ENCODE measurements at regions not wholly inside any gene's neighbourhood (a gene's known extent, or its start where the extent isn't known, plus 50 kb on each side); places are given as distances from the start of the nearest gene placed in this dataset.
A peak's percentile ranks its signal among the peaks of the same experiment; 100 is the strongest.

- DNase-seq (ENCODE audit: low read depth) = no peak
Measured at GRCh38 chr6:98560841-98561240, 273.5 kb upstream of the POU3F2 start.

GRCh38 chr6:98566126-98566525, 268.2 kb upstream of the POU3F2 start:
- no peak overlapping the region for H3K4me3 ChIP-seq (ENCODE audit: low read length)
- H3K9ac ChIP-seq (ENCODE audit: low read length) = no peak overlapping the region
- H3K9me3 ChIP-seq (ENCODE audit: control insufficient read depth, low read length) = no peaks in the 10 kb centered on the region
- no peaks in the 10 kb centered on the region for H3K27me3 ChIP-seq (replicated peaks; ENCODE audit: control insufficient read depth, insufficient read depth, low read length)
- DNase-seq (ENCODE audit: low read depth) = no peak
- H3K36me3 ChIP-seq (ENCODE audit: control insufficient read depth, insufficient read depth, low read length, severe bottlenecking) = no peaks in the 10 kb centered on the region
- no peaks in the 10 kb centered on the region for H3K4me1 ChIP-seq (ENCODE audit: control insufficient read depth, insufficient read depth, low read length)

More at GRCh38 chr6:98560841-98561240, 273.5 kb upstream of the POU3F2 start:
- H3K9ac ChIP-seq (ENCODE audit: low read length) = no peak overlapping the region
- H3K36me3 ChIP-seq (ENCODE audit: control insufficient read depth, insufficient read depth, low read length, severe bottlenecking) = no peaks in the 10 kb centered on the region
- no peaks in the 10 kb centered on the region for H3K9me3 ChIP-seq (ENCODE audit: control insufficient read depth, low read length)
- H3K4me1 ChIP-seq (ENCODE audit: control insufficient read depth, insufficient read depth, low read length) = no peaks in the 10 kb centered on the region
- H3K27me3 ChIP-seq (replicated peaks; ENCODE audit: control insufficient read depth, insufficient read depth, low read length) = no peaks in the 10 kb centered on the region
- H3K4me3 ChIP-seq (ENCODE audit: low read length) = no peak overlapping the region

- DNase-seq (ENCODE audit: low read depth) = no peak
- H3K27me3 ChIP-seq (replicated peaks; ENCODE audit: control insufficient read depth, insufficient read depth, low read length) = no peaks in the 10 kb centered on the region
- no peaks in the 10 kb centered on the region for H3K36me3 ChIP-seq (ENCODE audit: control insufficient read depth, insufficient read depth, low read length, severe bottlenecking)
- no peak overlapping the region for H3K9ac ChIP-seq (ENCODE audit: low read length)
- no peaks in the 10 kb centered on the region for H3K9me3 ChIP-seq (ENCODE audit: control insufficient read depth, low read length)
- H3K4me3 ChIP-seq (ENCODE audit: low read length) = no peak overlapping the region
- no peaks in the 10 kb centered on the region for H3K4me1 ChIP-seq (ENCODE audit: control insufficient read depth, insufficient read depth, low read length)
Measured at GRCh38 chr6:98572579-98572978, 261.8 kb upstream of the POU3F2 start.

GRCh38 chr6:98574984-98575383, 259.4 kb upstream of the POU3F2 start:
- no peaks in the 10 kb centered on the region for H3K27me3 ChIP-seq (replicated peaks; ENCODE audit: control insufficient read depth, insufficient read depth, low read length)
- no peak overlapping the region for H3K9ac ChIP-seq (ENCODE audit: low read length)
- H3K36me3 ChIP-seq (ENCODE audit: control insufficient read depth, insufficient read depth, low read length, severe bottlenecking) = no peaks in the 10 kb centered on the region
- H3K9me3 ChIP-seq (ENCODE audit: control insufficient read depth, low read length) = no peaks in the 10 kb centered on the region
- no peak for DNase-seq (ENCODE audit: low read depth)
- peaks cover 4% of the 10 kb centered on the region for H3K4me1 ChIP-seq (ENCODE audit: control insufficient read depth, insufficient read depth, low read length)
- no peak overlapping the region for H3K4me3 ChIP-seq (ENCODE audit: low read length)

GRCh38 chr6:98576791-98577190, 257.6 kb upstream of the POU3F2 start:
- Histone ChIP-seq H3K27me3 (replicated peaks; ENCODE audit: control insufficient read depth, insufficient read depth, low read length) (no peaks in the 10 kb centered on the region), H3K9ac (ENCODE audit: low read length) (no peak overlapping the region), H3K36me3 (ENCODE audit: control insufficient read depth, insufficient read depth, low read length, severe bottlenecking) (no peaks in the 10 kb centered on the region), H3K9me3 (ENCODE audit: control insufficient read depth, low read length) (no peaks in the 10 kb centered on the region), H3K4me1 (ENCODE audit: control insufficient read depth, insufficient read depth, low read length) (peaks cover 4% of the 10 kb centered on the region), H3K4me3 (ENCODE audit: low read length) (no peak overlapping the region)
- DNase-seq (ENCODE audit: low read depth) = no peak

- DNase-seq (ENCODE audit: low read depth) = no peak
- H3K27me3 ChIP-seq (replicated peaks; ENCODE audit: control insufficient read depth, insufficient read depth, low read length) = no peaks in the 10 kb centered on the region
- peaks cover 4% of the 10 kb centered on the region for H3K4me1 ChIP-seq (ENCODE audit: control insufficient read depth, insufficient read depth, low read length)
- H3K9me3 ChIP-seq (ENCODE audit: control insufficient read depth, low read length) = no peaks in the 10 kb centered on the region
- H3K36me3 ChIP-seq (ENCODE audit: control insufficient read depth, insufficient read depth, low read length, severe bottlenecking) = no peaks in the 10 kb centered on the region
- H3K4me3 ChIP-seq (ENCODE audit: low read length) = no peak overlapping the region
- H3K9ac ChIP-seq (ENCODE audit: low read length) = no peak overlapping the region
Measured at GRCh38 chr6:98578016-98578415, 256.4 kb upstream of the POU3F2 start.

GRCh38 chr6:98579079-98579478, 255.3 kb upstream of the POU3F2 start:
- Histone ChIP-seq H3K9me3 (ENCODE audit: control insufficient read depth, low read length) (no peaks in the 10 kb centered on the region), H3K27me3 (replicated peaks; ENCODE audit: control insufficient read depth, insufficient read depth, low read length) (no peaks in the 10 kb centered on the region)

GRCh38 chr6:98579941-98580340, 254.4 kb upstream of the POU3F2 start:
- no peaks in the 10 kb centered on the region for H3K27me3 ChIP-seq (replicated peaks; ENCODE audit: control insufficient read depth, insufficient read depth, low read length)
- peak; percentile 1 for DNase-seq (ENCODE audit: low read depth)
- H3K9ac ChIP-seq (ENCODE audit: low read length) = no peak overlapping the region
- no peak overlapping the region for H3K4me3 ChIP-seq (ENCODE audit: low read length)
- H3K9me3 ChIP-seq (ENCODE audit: control insufficient read depth, low read length) = no peaks in the 10 kb centered on the region
- peaks cover 4% of the 10 kb centered on the region for H3K4me1 ChIP-seq (ENCODE audit: control insufficient read depth, insufficient read depth, low read length)
- H3K36me3 ChIP-seq (ENCODE audit: control insufficient read depth, insufficient read depth, low read length, severe bottlenecking) = no peaks in the 10 kb centered on the region

More at GRCh38 chr6:98579079-98579478, 255.3 kb upstream of the POU3F2 start:
- no peak overlapping the region for H3K9ac ChIP-seq (ENCODE audit: low read length)
- no peak for DNase-seq (ENCODE audit: low read depth)
- no peaks in the 10 kb centered on the region for H3K36me3 ChIP-seq (ENCODE audit: control insufficient read depth, insufficient read depth, low read length, severe bottlenecking)
- no peak overlapping the region for H3K4me3 ChIP-seq (ENCODE audit: low read length)
- peaks cover 4% of the 10 kb centered on the region for H3K4me1 ChIP-seq (ENCODE audit: control insufficient read depth, insufficient read depth, low read length)

- DNase-seq (ENCODE audit: low read depth) = no peak
- H3K9me3 ChIP-seq (ENCODE audit: control insufficient read depth, low read length) = no peaks in the 10 kb centered on the region
- peaks cover 4% of the 10 kb centered on the region for H3K4me1 ChIP-seq (ENCODE audit: control insufficient read depth, insufficient read depth, low read length)
- no peak overlapping the region for H3K9ac ChIP-seq (ENCODE audit: low read length)
- no peak overlapping the region for H3K4me3 ChIP-seq (ENCODE audit: low read length)
- H3K36me3 ChIP-seq (ENCODE audit: control insufficient read depth, insufficient read depth, low read length, severe bottlenecking) = no peaks in the 10 kb centered on the region
- H3K27me3 ChIP-seq (replicated peaks; ENCODE audit: control insufficient read depth, insufficient read depth, low read length) = no peaks in the 10 kb centered on the region
Measured at GRCh38 chr6:98581705-98582104, 252.7 kb upstream of the POU3F2 start.

- H3K9me3 ChIP-seq (ENCODE audit: control insufficient read depth, low read length) = no peaks in the 10 kb centered on the region
- H3K27me3 ChIP-seq (replicated peaks; ENCODE audit: control insufficient read depth, insufficient read depth, low read length) = peaks cover 2% of the 10 kb centered on the region
- no peak for DNase-seq (ENCODE audit: low read depth)
- H3K4me1 ChIP-seq (ENCODE audit: control insufficient read depth, insufficient read depth, low read length) = peaks cover 4% of the 10 kb centered on the region
- no peak overlapping the region for H3K9ac ChIP-seq (ENCODE audit: low read length)
- H3K36me3 ChIP-seq (ENCODE audit: control insufficient read depth, insufficient read depth, low read length, severe bottlenecking) = no peaks in the 10 kb centered on the region
- no peak overlapping the region for H3K4me3 ChIP-seq (ENCODE audit: low read length)
Measured at GRCh38 chr6:98583506-98583905, 250.9 kb upstream of the POU3F2 start.

- Histone ChIP-seq H3K4me1 (ENCODE audit: control insufficient read depth, insufficient read depth, low read length) (no peaks in the 10 kb centered on the region), H3K9ac (ENCODE audit: low read length) (no peak overlapping the region), H3K4me3 (ENCODE audit: low read length) (no peak overlapping the region), H3K27me3 (replicated peaks; ENCODE audit: control insufficient read depth, insufficient read depth, low read length) (peaks cover 5% of the 10 kb centered on the region), H3K36me3 (ENCODE audit: control insufficient read depth, insufficient read depth, low read length, severe bottlenecking) (no peaks in the 10 kb centered on the region), H3K9me3 (ENCODE audit: control insufficient read depth, low read length) (no peaks in the 10 kb centered on the region)
- no peak for DNase-seq (ENCODE audit: low read depth)
Measured at GRCh38 chr6:98586163-98586562, 248.2 kb upstream of the POU3F2 start.

GRCh38 chr6:98587555-98587954, 246.8 kb upstream of the POU3F2 start:
- no peaks in the 10 kb centered on the region for H3K4me1 ChIP-seq (ENCODE audit: control insufficient read depth, insufficient read depth, low read length)
- no peak overlapping the region for H3K4me3 ChIP-seq (ENCODE audit: low read length)
- H3K9me3 ChIP-seq (ENCODE audit: control insufficient read depth, low read length) = no peaks in the 10 kb centered on the region
- no peaks in the 10 kb centered on the region for H3K36me3 ChIP-seq (ENCODE audit: control insufficient read depth, insufficient read depth, low read length, severe bottlenecking)
- DNase-seq (ENCODE audit: low read depth) = no peak
- peaks cover 5% of the 10 kb centered on the region for H3K27me3 ChIP-seq (replicated peaks; ENCODE audit: control insufficient read depth, insufficient read depth, low read length)
- no peak overlapping the region for H3K9ac ChIP-seq (ENCODE audit: low read length)
